Suprapubic skin (tissue), 3 donors: ENCODE measurements at regions not wholly inside any gene's neighbourhood (a gene's known extent, or its start where the extent isn't known, plus 50 kb on each side); places are given as distances from the start of the nearest gene placed in this dataset.

Experiments used
- EP300 ChIP-seq: sonication (generic); formaldehyde crosslinking; IDR thresholded peaks from one replicate; pipeline ENCODE4 v1.6.1; 2017; ENCODE audit warnings: antibody characterized with exemption
- TF ChIP-seq, protein P1 (sequence below), 2 donors: fragments of 200-600 bp in 1 of 2; fragments of 450-650 bp in 1 of 2; sonication (generic) in 1 of 2; IDR thresholded peaks; one replicate each; pipeline ENCODE4 v1.5.1; 2016 to 2019; ENCODE audit warnings: antibody characterized with exemption in 2 of 2, mild to moderate bottlenecking in 1 of 2, moderate library complexity in 1 of 2

DNA sequence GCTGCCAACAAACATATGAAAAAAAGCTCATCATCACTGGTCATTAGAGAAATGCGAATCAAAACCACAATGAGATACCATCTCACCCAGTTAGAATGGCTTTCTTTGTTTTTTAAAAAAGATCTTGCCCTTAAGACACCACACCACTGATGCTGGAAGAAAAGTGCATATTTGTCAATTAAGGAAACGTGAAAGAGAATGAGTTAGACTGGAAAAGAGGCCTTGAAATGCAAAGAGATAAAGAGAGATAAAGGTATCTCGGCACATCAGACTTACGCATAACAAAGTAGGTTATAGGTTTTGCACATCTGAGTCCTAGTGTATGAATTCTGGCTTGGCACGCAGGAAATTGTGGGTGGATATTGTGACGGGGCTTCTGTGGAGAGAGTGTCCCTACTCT is 149.5 kb downstream of the MTX2 start:
- TF ChIP-seq, protein P1, sequence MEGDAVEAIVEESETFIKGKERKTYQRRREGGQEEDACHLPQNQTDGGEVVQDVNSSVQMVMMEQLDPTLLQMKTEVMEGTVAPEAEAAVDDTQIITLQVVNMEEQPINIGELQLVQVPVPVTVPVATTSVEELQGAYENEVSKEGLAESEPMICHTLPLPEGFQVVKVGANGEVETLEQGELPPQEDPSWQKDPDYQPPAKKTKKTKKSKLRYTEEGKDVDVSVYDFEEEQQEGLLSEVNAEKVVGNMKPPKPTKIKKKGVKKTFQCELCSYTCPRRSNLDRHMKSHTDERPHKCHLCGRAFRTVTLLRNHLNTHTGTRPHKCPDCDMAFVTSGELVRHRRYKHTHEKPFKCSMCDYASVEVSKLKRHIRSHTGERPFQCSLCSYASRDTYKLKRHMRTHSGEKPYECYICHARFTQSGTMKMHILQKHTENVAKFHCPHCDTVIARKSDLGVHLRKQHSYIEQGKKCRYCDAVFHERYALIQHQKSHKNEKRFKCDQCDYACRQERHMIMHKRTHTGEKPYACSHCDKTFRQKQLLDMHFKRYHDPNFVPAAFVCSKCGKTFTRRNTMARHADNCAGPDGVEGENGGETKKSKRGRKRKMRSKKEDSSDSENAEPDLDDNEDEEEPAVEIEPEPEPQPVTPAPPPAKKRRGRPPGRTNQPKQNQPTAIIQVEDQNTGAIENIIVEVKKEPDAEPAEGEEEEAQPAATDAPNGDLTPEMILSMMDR (IDR thresholded peaks at IDR 0.05), result no peak
- TF ChIP-seq EP300, result no peak
